ENCODE measurements at regions not wholly inside any gene's neighbourhood (a gene's known extent, or its start where the extent isn't known, plus 50 kb on each side); places are given as distances from the start of the nearest gene placed in this dataset.

- TF ChIP-seq, protein P1, sequence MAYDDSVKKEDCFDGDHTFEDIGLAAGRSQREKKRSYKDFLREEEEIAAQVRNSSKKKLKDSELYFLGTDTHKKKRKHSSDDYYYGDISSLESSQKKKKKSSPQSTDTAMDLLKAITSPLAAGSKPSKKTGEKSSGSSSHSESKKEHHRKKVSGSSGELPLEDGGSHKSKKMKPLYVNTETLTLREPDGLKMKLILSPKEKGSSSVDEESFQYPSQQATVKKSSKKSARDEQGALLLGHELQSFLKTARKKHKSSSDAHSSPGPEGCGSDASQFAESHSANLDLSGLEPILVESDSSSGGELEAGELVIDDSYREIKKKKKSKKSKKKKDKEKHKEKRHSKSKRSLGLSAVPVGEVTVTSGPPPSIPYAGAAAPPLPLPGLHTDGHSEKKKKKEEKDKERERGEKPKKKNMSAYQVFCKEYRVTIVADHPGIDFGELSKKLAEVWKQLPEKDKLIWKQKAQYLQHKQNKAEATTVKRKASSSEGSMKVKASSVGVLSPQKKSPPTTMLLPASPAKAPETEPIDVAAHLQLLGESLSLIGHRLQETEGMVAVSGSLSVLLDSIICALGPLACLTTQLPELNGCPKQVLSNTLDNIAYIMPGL (CRISPR knock-in tag; IDR thresholded peaks at IDR 0.05) = no peak
- TF ChIP-seq ZNF609 (CRISPR knock-in tag; IDR thresholded peaks at IDR 0.05; ENCODE audit: borderline replicate concordance) (no peak), YY1 (IDR thresholded peaks at IDR 0.05; ENCODE audit: borderline replicate concordance in 1 of 3, control insufficient read depth in 1 of 3, extremely low read depth in 1 of 3, insufficient read depth in 3 of 3, insufficient read length in 1 of 3, insufficient replicate concordance in 2 of 3, low read depth in 1 of 3, low read length in 2 of 3) (no peak), TARDBP (IDR thresholded peaks at IDR 0.05) (no peak), SRF (CRISPR knock-in tag; IDR thresholded peaks at IDR 0.05) (no peak), NCOR1 (IDR thresholded peaks at IDR 0.05) (no peak), ZBTB9 (CRISPR knock-in tag; IDR thresholded peaks at IDR 0.05) (no peak), HNRNPLL (IDR thresholded peaks at IDR 0.05; ENCODE audit: low read depth, low read length, poor library complexity, severe bottlenecking) (no peak), MAZ (CRISPR knock-in tag; conservative IDR thresholded peaks at IDR 0.05 in 1 of 2, IDR thresholded peaks at IDR 0.05 in 1 of 2) (no peak), PHF8 (IDR thresholded peaks at IDR 0.05; ENCODE audit: borderline replicate concordance, low read length) (no peak)
- TF ChIP-seq, protein P2, sequence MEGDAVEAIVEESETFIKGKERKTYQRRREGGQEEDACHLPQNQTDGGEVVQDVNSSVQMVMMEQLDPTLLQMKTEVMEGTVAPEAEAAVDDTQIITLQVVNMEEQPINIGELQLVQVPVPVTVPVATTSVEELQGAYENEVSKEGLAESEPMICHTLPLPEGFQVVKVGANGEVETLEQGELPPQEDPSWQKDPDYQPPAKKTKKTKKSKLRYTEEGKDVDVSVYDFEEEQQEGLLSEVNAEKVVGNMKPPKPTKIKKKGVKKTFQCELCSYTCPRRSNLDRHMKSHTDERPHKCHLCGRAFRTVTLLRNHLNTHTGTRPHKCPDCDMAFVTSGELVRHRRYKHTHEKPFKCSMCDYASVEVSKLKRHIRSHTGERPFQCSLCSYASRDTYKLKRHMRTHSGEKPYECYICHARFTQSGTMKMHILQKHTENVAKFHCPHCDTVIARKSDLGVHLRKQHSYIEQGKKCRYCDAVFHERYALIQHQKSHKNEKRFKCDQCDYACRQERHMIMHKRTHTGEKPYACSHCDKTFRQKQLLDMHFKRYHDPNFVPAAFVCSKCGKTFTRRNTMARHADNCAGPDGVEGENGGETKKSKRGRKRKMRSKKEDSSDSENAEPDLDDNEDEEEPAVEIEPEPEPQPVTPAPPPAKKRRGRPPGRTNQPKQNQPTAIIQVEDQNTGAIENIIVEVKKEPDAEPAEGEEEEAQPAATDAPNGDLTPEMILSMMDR (IDR thresholded peaks at IDR 0.05 in 2 of 3, conservative IDR thresholded peaks at IDR 0.05 in 1 of 3; ENCODE audit: insufficient read depth in 2 of 3, low read depth in 1 of 3, low read length in 3 of 3) = no peak
Measured at GRCh38 chr3:150165396-150166094, 194.8 kb upstream of the PFN2 start.
